ENCODE measurements at regions not wholly inside any gene's neighbourhood (a gene's known extent, or its start where the extent isn't known, plus 50 kb on each side); places are given as distances from the start of the nearest gene placed in this dataset.

DNA sequence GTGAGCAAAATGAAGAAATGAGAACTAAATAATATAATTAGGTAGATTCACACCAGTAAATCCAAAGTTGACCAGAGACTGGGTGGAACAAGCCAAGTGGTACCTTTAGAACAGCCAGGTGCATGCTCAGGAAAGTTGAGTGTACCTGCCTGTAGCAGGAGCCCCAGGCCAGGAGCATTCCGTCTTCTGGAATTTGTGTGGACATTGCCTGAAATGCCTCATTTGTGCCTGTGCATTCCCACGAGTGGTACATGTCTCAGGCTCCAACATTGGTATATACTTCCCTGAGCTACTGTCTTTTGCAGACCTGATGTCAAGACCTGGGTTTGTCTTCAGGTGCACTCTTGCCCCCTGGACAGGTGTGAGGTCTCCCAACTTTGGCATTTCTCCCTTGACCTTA lies 187.6 kb upstream of the NECTIN1 start (continued):
- TF ChIP-seq ZNF253 (CRISPR knock-in tag; IDR thresholded peaks at IDR 0.05; ENCODE audit: borderline replicate concordance), result no peak

DNA sequence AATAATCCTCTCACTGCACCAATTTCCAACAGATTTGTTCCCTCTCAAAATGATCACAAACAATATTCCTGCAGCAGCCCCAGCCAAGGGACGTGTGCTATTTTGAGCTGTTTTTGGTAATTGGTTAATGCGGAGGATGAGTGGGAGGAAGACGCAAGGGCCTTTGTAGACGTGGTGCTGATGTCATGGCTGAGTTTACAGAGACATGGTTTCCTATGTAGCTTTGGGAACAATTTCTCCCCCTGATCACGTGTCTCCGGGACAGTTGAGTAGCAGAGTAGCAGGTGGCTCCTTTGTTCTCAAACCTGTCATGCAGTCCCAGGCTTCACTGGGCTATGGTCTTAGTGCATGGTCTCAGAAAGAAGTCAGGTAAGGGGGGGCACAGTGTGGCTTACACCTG lies 183.2 kb upstream of the NECTIN1 start:
- CTCF ChIA-PET (ENCODE audit: low intra/inter-chr PET ratio, low total read pairs), result no interaction called here
- in situ Hi-C loops (cut with HindIII; ENCODE audit: extremely low pct_ligation_motif_present, low pct_unique_long_range_greater_than_20kb) (no loop called here), intact Hi-C loops (cut with micrococcal nuclease; ENCODE audit: unreplicated experiment) (no loop called here)

More for the DNA sequence above, 183.2 kb upstream of the NECTIN1 start:
- POLR2A ChIA-PET, result no interaction called here
- H3K9ac ChIP-seq (ENCODE audit: insufficient read depth, low read depth, low read length), result no peak overlapping the region
- TF ChIP-seq, protein P1, sequence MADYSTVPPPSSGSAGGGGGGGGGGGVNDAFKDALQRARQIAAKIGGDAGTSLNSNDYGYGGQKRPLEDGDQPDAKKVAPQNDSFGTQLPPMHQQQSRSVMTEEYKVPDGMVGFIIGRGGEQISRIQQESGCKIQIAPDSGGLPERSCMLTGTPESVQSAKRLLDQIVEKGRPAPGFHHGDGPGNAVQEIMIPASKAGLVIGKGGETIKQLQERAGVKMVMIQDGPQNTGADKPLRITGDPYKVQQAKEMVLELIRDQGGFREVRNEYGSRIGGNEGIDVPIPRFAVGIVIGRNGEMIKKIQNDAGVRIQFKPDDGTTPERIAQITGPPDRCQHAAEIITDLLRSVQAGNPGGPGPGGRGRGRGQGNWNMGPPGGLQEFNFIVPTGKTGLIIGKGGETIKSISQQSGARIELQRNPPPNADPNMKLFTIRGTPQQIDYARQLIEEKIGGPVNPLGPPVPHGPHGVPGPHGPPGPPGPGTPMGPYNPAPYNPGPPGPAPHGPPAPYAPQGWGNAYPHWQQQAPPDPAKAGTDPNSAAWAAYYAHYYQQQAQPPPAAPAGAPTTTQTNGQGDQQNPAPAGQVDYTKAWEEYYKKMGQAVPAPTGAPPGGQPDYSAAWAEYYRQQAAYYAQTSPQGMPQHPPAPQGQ (CRISPR knock-in tag; IDR thresholded peaks at IDR 0.05; ENCODE audit: borderline replicate concordance), result no peak
- TF ChIP-seq U2AF1 (optimal IDR thresholded peaks at IDR 0.05; ENCODE audit: low read depth, low read length), result no peak
- no peak for TF ChIP-seq ZNF543 (CRISPR knock-in tag; IDR thresholded peaks at IDR 0.05)
- TF ChIP-seq BCL6 (CRISPR knock-in tag; IDR thresholded peaks at IDR 0.05), result no peak
- TF ChIP-seq MED1 (CRISPR knock-in tag; IDR thresholded peaks at IDR 0.05), result no peak
- no peak for TF ChIP-seq HOXA9 (CRISPR knock-in tag; IDR thresholded peaks at IDR 0.05; ENCODE audit: borderline replicate concordance)
- TF ChIP-seq HOXA3 (CRISPR knock-in tag; IDR thresholded peaks at IDR 0.05), result no peak
- TF ChIP-seq ZNF766 (CRISPR knock-in tag; IDR thresholded peaks at IDR 0.05; ENCODE audit: borderline replicate concordance), result no peak
- TF ChIP-seq POLR2G (IDR thresholded peaks at IDR 0.05; ENCODE audit: low read depth, low read length), result no peak
- TF ChIP-seq ZNF337 (CRISPR knock-in tag; IDR thresholded peaks at IDR 0.05; ENCODE audit: borderline replicate concordance, low read depth), result no peak
- TF ChIP-seq HOXD1 (CRISPR knock-in tag; IDR thresholded peaks at IDR 0.05), result no peak
- TF ChIP-seq ZNF556 (CRISPR knock-in tag; IDR thresholded peaks at IDR 0.05; ENCODE audit: borderline replicate concordance), result no peak
- H3K4me3 ChIP-seq (replicated peaks in 1 of 3; ENCODE audit: insufficient read depth in 1 of 3, low read depth in 2 of 3, low read length in 3 of 3), result no peak overlapping the region
- peaks cover 2 to 14% of the 10 kb centered on the region in 2 experiments; a peak in 4 of 5 replicates for H3K27me3 ChIP-seq (ENCODE audit: control insufficient read depth in 1 of 2, insufficient read depth in 2 of 2, low read length in 2 of 2)
- H2AFZ ChIP-seq (ENCODE audit: low read length), result no peak overlapping the region
- no peaks in the 10 kb centered on the region for H4K20me1 ChIP-seq (ENCODE audit: insufficient read depth, low read length)
- H3K4me1 ChIP-seq (ENCODE audit: insufficient read depth, low read length), result peaks cover 5% of the 10 kb centered on the region; the same call in 1 of the 2 replicates
- WGBS (ENCODE audit: low lambda C conversion rate), result 50% methylated on average over 5 of the region's 6 CpGs
- H3K36me3 ChIP-seq (replicated peaks in 1 of 2; ENCODE audit: control insufficient read depth in 1 of 2, insufficient read depth in 2 of 2, low read length in 2 of 2), result no peaks in the 10 kb centered on the region
- H3K79me2 ChIP-seq (ENCODE audit: insufficient read depth, low read length), result no peaks in the 10 kb centered on the region
- BruUV-seq (replicated peaks), result no TSS peak
- ATAC-seq, result no peak
- no peak for FAIRE-seq
- H3K4me2 ChIP-seq (ENCODE audit: low read depth, low read length), result no peak overlapping the region
- DNase-seq (ENCODE audit: low spot score), result no peak
- H3K9me3 ChIP-seq (ENCODE audit: low read length), result no peaks in the 10 kb centered on the region
- no peak overlapping the region for H3K27ac ChIP-seq (ENCODE audit: extremely low read length, insufficient read depth, low read length)

Data from HepG2 (cell line).